GM23338 (cell line): ENCODE measurements at regions not wholly inside any gene's neighbourhood (a gene's known extent, or its start where the extent isn't known, plus 50 kb on each side); places are given as distances from the start of the nearest gene placed in this dataset.

ENCODE experiments used
- ATAC-seq: fragments of 200-7000 bp; cut with Tn5 transposase; 3 replicates; pipeline ENCODE4 v1.9.1; 2020
- DNase-seq: peaks from one replicate; pipeline ENCODE4 v3.0.0-alpha.2; 2015; ENCODE audit warnings: low spot score
- H2AFZ ChIP-seq: fragments of 200-600 bp; sonication (generic); 2 replicates; pipeline ENCODE4 v1.8.0; 2016; ENCODE audit warnings: antibody characterized with exemption, mild to moderate bottlenecking, moderate library complexity
- H3F3A ChIP-seq: fragments of 200-600 bp; sonication (generic); replicated peaks from 2 replicates; pipeline ENCODE4 v1.8.0; 2017; ENCODE audit warnings: antibody characterized with exemption, mixed run types, low read depth
- H3K27ac ChIP-seq: fragments of 200-600 bp; sonication (generic); 2 replicates; pipeline ENCODE4 v1.6.1; 2016; ENCODE audit warnings: low read depth
- H3K27me3 ChIP-seq: fragments of 200-600 bp; sonication (generic); 2 replicates; pipeline ENCODE4 v1.8.0; 2016; ENCODE audit warnings: mild to moderate bottlenecking, mixed run types, moderate library complexity; ENCODE audit not compliant: insufficient read depth
- H3K36me3 ChIP-seq: fragments of 200-600 bp; sonication (generic); 2 replicates; pipeline ENCODE4 v1.8.0; 2016; ENCODE audit warnings: mild to moderate bottlenecking; ENCODE audit not compliant: insufficient read depth
- H3K4me1 ChIP-seq: fragments of 200-600 bp; sonication (generic); 2 replicates; pipeline ENCODE4 v1.8.0; 2016; ENCODE audit warnings: mild to moderate bottlenecking, moderate library complexity; ENCODE audit not compliant: insufficient read depth
- H3K4me2 ChIP-seq: fragments of 200-600 bp; sonication (generic); 2 replicates; pipeline ENCODE4 v1.7.1; 2017; ENCODE audit warnings: mixed run types
- H3K4me3 ChIP-seq: fragments of 200-600 bp; sonication (generic); 2 replicates; pipeline ENCODE4 v1.6.1; 2016; ENCODE audit warnings: mixed run types
- H3K79me2 ChIP-seq: fragments of 200-600 bp; sonication (generic); replicated peaks from 2 replicates; pipeline ENCODE4 v1.8.0; 2017; ENCODE audit warnings: mild to moderate bottlenecking; ENCODE audit not compliant: insufficient read depth
- H3K9me2 ChIP-seq: fragments of 200-600 bp; sonication (generic); 2 replicates; pipeline ENCODE4 v1.8.0; 2017; ENCODE audit not compliant: insufficient read depth
- H4K20me1 ChIP-seq: fragments of 200-600 bp; sonication (generic); replicated peaks from 2 replicates; pipeline ENCODE4 v1.8.0; 2017; ENCODE audit warnings: mild to moderate bottlenecking; ENCODE audit not compliant: insufficient read depth
- H3K27ac Mint-ChIP-seq: 2 replicates; pipeline ENCODE4 v1.8.0; 2020; ENCODE audit warnings: inconsistent platforms, mild to moderate bottlenecking, moderate library complexity, mixed read lengths
- H3K27me3 Mint-ChIP-seq: 3 replicates; pipeline ENCODE4 v1.8.0; 2022; ENCODE audit warnings: low read depth, mild to moderate bottlenecking, moderate library complexity, mixed read lengths, inconsistent platforms; ENCODE audit not compliant: insufficient read depth, poor library complexity
- H3K36me3 Mint-ChIP-seq: 3 replicates; pipeline ENCODE4 v1.8.0; 2021; ENCODE audit warnings: low read depth, mild to moderate bottlenecking, inconsistent platforms, moderate library complexity, mixed read lengths
- H3K4me1 Mint-ChIP-seq: 3 replicates; pipeline ENCODE4 v1.8.0; 2020; ENCODE audit warnings: mild to moderate bottlenecking, inconsistent platforms, mixed read lengths
- H3K4me3 Mint-ChIP-seq: 3 replicates; pipeline ENCODE4 v1.8.0; 2021; ENCODE audit warnings: moderate library complexity, mild to moderate bottlenecking, inconsistent platforms, mixed read lengths
- H3K9me3 Mint-ChIP-seq: 3 replicates; pipeline ENCODE4 v1.8.0; 2020; ENCODE audit warnings: moderate library complexity, mild to moderate bottlenecking, inconsistent platforms, mixed read lengths
- CTCF ChIP-seq, 2 experiments: fragments of 200-600 bp in 1 of 2; sonication (generic) in 1 of 2; conservative IDR thresholded peaks; 2 replicates each; pipeline versions ENCODE4 v1.5.1 to v1.6.1; 2016 to 2017; ENCODE audit warnings: antibody characterized with exemption in 2 of 2, low read depth in 2 of 2, mild to moderate bottlenecking in 2 of 2, moderate library complexity in 1 of 2
- ETS1 ChIP-seq: IDR thresholded peaks from 2 replicates; pipeline ENCODE4 v1.6.1; 2016; ENCODE audit warnings: antibody characterized with exemption
- EZH2 ChIP-seq: fragments of 200-600 bp; sonication (generic); IDR thresholded peaks from one replicate; pipeline ENCODE4 v1.8.0; 2017; ENCODE audit warnings: antibody characterized with exemption, mild to moderate bottlenecking, low read depth; ENCODE audit not compliant: unreplicated experiment
- POLR2AphosphoS5 ChIP-seq: IDR thresholded peaks from 2 replicates; pipeline ENCODE4 v1.6.1; 2016; ENCODE audit warnings: antibody characterized with exemption, low read depth
- REST ChIP-seq: IDR thresholded peaks from one replicate; pipeline ENCODE4 v1.6.1; 2018; ENCODE audit warnings: antibody characterized with exemption; ENCODE audit not compliant: unreplicated experiment
- STAT1 ChIP-seq: IDR thresholded peaks from one replicate; pipeline ENCODE4 v1.6.1; 2016; ENCODE audit warnings: antibody characterized with exemption; ENCODE audit not compliant: unreplicated experiment
- ZNF114 ChIP-seq: fragments of 250-450 bp; sonication (Bioruptor Pico); IDR thresholded peaks from 2 replicates; pipeline ENCODE4 v1.5.0; 2020; ENCODE audit warnings: mild to moderate bottlenecking, moderate library complexity
- ZNF331 ChIP-seq: fragments of 250-450 bp; sonication (Bioruptor Pico); IDR thresholded peaks from 2 replicates; pipeline ENCODE4 v1.5.0; 2020; ENCODE audit warnings: low read depth, mild to moderate bottlenecking, moderate library complexity

GRCh38 chr10:3339121-3339520 lies 166.5 kb upstream of the PITRM1 start (continued):
- no peak for TF ChIP-seq CTCF (conservative IDR thresholded peaks at IDR 0.05; ENCODE audit: low read depth in 2 of 2)

GRCh38 chr10:3337741-3338140 lies 165.2 kb upstream of the PITRM1 start:
- H3K4me1 ChIP-seq = 0 out of 2 replicates have a peak, but pooled peaks cover 3% of the 10 kb centered on the region
- H3K9me3 Mint-ChIP-seq = no peaks in the 10 kb centered on the region
- H3K4me3 ChIP-seq = no peak overlapping the region
- DNase-seq (no peak), ATAC-seq (no peak)
- H3K27me3 ChIP-seq = no peaks in the 10 kb centered on the region
- H3K27ac Mint-ChIP-seq = no peak overlapping the region
- no peak for TF ChIP-seq CTCF (conservative IDR thresholded peaks at IDR 0.05; ENCODE audit: low read depth in 2 of 2)
- TF ChIP-seq ZNF331 (CRISPR knock-in tag) = no peak
- H3K79me2 ChIP-seq = no peaks in the 10 kb centered on the region
- H3K4me3 Mint-ChIP-seq = no peak overlapping the region
- peaks cover 2% of the 10 kb centered on the region for H3K27me3 Mint-ChIP-seq
- peaks cover 18% of the 10 kb centered on the region for H3K4me1 Mint-ChIP-seq
- no peak overlapping the region for H3K4me2 ChIP-seq
- H3K36me3 ChIP-seq = no peaks in the 10 kb centered on the region
- H3K36me3 Mint-ChIP-seq = no peaks in the 10 kb centered on the region
- no peaks in the 10 kb centered on the region for H3K9me2 ChIP-seq
- no peak overlapping the region for H2AFZ ChIP-seq
- no peaks in the 10 kb centered on the region for H4K20me1 ChIP-seq
- H3K27ac ChIP-seq = no peak overlapping the region
- no peaks in the 10 kb centered on the region for H3F3A ChIP-seq

- Mint-ChIP-seq H3K4me1 (peaks cover 23% of the 10 kb centered on the region), H3K27me3 (peaks cover 2% of the 10 kb centered on the region), H3K27ac (no peak overlapping the region), H3K4me3 (no peak overlapping the region), H3K9me3 (no peaks in the 10 kb centered on the region), H3K36me3 (no peaks in the 10 kb centered on the region)
- H3K4me2 ChIP-seq = no peak overlapping the region
- H4K20me1 ChIP-seq = no peaks in the 10 kb centered on the region
- no peaks in the 10 kb centered on the region for H3K9me2 ChIP-seq
- ATAC-seq (no peak), DNase-seq (no peak)
- 0 out of 2 replicates have a peak, but pooled peaks cover 3% of the 10 kb centered on the region for H3K4me1 ChIP-seq
- H3K79me2 ChIP-seq = no peaks in the 10 kb centered on the region
- H3K36me3 ChIP-seq = no peaks in the 10 kb centered on the region
- H3K27ac ChIP-seq = no peak overlapping the region
- H2AFZ ChIP-seq = no peak overlapping the region
- no peaks in the 10 kb centered on the region for H3K27me3 ChIP-seq
- no peaks in the 10 kb centered on the region for H3F3A ChIP-seq
- no peak overlapping the region for H3K4me3 ChIP-seq
- TF ChIP-seq POLR2AphosphoS5 (no peak), ZNF114 (CRISPR knock-in tag) (no peak), EZH2 (no peak), STAT1 (no peak), REST (no peak), ETS1 (no peak)
Observed at GRCh38 chr10:3336673-3337293, 164.2 kb upstream of the PITRM1 start.
